GM18870 (cell line): ENCODE measurements at regions not wholly inside any gene's neighbourhood (a gene's known extent, or its start where the extent isn't known, plus 50 kb on each side); places are given as distances from the start of the nearest gene placed in this dataset.
"Not testable (repeated sequence)": the region's sequence is repeated elsewhere in the genome, so short reads cannot be mapped to it uniquely, and the experiment has no call there.

Experiments
- ATAC-seq: cut with Tn5 transposase; IDR thresholded peaks from one replicate; pipeline ENCODE4 v1.9.1; 2021; ENCODE audit warnings: moderate library complexity; ENCODE audit not compliant: unreplicated experiment

GRCh38 chr4:155592179-155592937, 74.3 kb upstream of the GUCY1A1 start:
- ATAC-seq, result no peak

GRCh38 chr4:155591738-155592143, 74.9 kb upstream of the GUCY1A1 start:
- ATAC-seq, result no peak

GRCh38 chr4:155590796-155591585, 75.7 kb upstream of the GUCY1A1 start:
- no peak for ATAC-seq

- no peak for ATAC-seq
These were observed 78.2 kb upstream of the GUCY1A1 start for GRCh38 chr4:155588437-155588836.

DNA sequence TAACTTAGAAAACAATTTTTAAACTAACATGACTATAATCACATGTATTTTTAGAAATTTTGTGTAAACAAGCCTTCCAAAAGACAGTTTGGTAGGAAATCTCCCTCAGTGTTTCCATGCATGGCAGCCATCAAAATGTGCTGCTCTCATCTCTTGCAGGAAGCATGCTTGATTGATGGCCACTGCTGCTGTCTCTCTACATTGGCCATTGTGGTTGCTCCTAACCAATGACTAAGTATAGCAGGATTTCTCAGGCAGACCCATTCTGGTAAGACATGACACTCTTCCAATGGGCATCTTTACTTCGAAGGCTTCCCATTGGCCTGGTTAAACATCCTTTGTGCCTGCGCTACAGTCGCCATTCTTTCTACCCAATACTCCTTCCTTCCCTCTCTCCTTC, 78.9 kb upstream of the GUCY1A1 start:
- no peak for ATAC-seq

DNA sequence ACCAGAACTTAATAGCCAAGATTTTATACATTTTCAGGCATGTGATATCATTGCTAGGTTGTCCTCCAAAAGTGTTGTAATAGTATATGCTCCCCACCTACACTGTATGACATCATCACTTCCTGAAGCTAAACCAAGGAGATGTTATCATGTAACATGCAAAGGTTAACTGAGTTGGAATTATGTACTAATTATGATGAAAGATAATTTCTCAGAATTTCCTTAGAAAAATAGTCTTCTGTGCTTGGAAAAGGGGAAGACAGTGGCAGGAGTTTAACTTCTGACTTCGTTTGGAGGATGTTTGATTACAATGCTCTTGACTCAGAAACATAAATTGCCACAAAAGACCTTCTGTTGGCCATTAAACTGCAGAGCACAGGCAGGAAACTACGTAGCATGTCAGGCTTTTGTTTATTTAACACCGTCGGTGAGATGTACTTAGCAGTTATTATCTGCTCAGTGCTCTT, 83.6 kb upstream of the GUCY1A1 start:
- no peak for ATAC-seq

DNA sequence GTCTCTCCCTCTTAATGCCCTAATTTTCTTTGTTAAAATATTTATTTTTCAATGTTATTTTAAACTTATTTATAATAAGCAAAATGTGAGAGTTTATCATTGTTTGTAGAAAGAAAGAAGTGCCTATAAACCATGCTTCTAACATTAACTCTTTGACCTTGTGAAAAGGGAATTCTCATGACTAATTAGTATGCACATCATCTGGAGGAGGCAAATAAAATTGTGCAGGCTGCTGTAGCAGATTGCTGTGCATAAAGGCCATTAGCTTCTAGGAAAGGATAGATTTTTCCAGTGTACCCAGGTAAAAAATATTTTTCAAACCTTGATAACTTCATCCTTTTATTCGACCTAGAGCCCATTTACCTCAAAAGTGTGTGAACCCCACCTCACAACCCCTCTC, 84.6 kb upstream of the GUCY1A1 start:
- no peak for ATAC-seq

GRCh38 chr4:155578726-155579370, 87.8 kb upstream of the GUCY1A1 start:
- no peak for ATAC-seq

DNA sequence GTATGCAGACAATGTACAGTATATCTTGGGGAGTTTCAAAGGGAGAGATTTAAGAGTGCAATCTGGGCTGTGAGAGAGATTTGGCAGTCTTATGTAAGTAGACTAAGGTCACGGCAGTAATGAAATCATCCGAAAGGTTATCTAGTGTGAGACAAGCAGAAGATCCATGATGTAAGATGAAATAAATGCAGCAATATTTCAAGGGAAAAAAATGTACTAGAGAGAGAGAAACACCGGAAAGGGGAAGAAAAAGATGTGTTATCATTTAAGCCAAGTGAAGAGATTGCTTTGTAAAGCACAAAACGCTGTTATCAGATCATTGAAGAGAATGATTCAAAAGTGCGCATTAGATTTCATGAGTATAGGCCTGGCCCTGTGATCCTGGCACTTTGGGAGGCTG, 88.4 kb upstream of the GUCY1A1 start:
- ATAC-seq, result no peak

DNA sequence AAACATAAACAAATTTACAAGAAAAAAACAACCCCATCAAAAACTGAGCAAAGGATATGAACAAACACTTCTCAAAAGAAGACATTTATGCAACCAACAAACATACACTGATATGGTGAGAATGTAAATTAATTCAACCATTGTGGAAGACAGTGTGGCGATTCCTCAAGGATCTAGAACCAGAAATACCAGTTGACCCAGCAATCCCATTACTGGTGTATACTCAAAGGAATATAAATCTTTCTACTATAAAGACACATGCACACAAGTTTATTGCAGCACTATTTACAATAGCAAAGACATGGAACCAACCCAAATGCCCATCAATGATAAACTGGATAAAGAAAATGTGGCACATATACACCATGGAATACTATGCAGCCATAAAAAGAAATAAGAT, 92.3 kb upstream of the GUCY1A1 start:
- not testable (repeated sequence) for ATAC-seq

DNA sequence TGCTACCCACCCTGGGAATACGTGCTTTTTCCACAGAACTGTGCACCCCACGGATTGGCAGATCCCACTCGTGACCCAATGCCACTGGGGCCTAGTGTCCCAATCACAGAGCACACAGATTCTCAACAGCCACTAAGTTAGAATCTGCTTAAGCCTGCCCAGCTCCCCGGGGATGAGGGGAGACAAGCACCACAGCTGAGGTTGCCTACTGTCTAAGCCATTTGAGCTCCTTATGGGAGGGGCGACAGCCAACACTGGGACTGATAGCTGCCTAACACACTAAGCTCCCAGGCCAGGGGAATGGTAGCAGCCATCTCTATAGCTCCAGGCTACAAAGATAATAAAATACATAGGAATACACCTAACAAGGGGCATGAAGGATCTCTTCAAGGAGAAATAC, 93.5 kb upstream of the GUCY1A1 start:
- no peak for ATAC-seq

GRCh38 chr4:155572106-155572703, 94.4 kb upstream of the GUCY1A1 start:
- no peak for ATAC-seq

GRCh38 chr4:155571184-155571944, 95.3 kb upstream of the GUCY1A1 start:
- no peak for ATAC-seq

DNA sequence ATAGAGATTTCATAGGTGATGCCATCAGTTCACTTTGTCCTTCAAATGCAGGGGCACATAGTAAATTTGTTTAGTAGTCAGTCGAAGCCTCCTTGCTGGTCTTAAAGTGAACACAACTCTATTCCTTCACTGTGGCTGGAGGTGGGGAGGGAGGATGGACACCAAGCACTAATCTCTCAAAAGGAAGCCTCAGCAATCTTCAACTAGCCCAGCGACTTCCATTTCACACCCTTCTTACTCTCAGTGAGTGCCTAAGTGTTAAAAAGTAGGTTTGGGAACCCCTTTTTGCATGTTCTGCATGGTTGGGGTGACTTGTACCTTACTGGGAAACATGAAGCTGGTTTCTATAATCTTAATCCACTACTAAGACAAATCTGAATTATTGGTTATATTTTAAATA, 96.0 kb upstream of the GUCY1A1 start:
- no peak for ATAC-seq

DNA sequence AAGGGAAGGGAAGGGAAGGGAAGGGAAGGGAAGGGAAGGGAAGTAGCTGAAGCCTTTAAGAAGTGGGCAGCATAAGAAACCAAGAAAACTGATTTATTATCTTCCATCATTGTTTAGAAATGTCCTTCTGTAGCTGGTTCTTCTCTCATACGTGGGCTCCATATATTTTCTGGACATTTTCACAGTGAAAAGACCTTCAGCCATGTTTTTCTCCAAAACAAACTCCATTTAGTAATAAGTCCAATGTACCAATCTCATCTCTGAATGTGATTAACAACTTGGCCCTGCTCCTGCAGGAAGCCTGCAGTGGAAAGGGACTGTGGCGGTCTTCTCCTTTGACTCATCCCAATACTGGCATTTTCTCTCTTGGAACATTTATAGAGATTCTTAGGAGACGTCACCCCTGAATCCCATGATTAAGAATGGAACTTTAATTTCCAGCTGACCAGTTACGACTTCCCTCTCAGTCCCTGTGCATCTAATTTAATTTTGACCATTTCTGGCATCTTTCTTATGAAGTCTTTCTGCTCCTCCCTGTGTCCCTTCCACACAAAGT, 96.6 kb upstream of the GUCY1A1 start:
- no peak for ATAC-seq

DNA sequence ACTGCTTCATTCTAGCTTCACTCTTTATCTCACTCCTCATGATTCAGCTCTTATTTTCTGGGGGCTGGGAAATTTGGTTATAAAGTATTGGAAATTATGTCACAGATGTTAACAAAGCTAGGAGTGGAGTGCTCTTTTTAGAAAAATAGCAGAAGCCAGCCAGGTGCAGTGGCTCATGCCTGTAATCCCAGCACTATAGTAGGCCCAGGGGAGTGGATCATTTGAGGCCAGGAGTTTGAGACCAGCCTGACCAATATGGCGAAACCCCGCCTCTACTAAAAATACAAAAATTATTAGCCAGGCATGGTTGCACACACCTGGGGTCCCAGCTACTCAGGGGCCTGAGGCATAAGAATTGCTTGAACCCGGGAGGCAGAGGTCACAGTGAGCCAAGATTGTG, 97.2 kb upstream of the GUCY1A1 start:
- ATAC-seq, result no peak

DNA sequence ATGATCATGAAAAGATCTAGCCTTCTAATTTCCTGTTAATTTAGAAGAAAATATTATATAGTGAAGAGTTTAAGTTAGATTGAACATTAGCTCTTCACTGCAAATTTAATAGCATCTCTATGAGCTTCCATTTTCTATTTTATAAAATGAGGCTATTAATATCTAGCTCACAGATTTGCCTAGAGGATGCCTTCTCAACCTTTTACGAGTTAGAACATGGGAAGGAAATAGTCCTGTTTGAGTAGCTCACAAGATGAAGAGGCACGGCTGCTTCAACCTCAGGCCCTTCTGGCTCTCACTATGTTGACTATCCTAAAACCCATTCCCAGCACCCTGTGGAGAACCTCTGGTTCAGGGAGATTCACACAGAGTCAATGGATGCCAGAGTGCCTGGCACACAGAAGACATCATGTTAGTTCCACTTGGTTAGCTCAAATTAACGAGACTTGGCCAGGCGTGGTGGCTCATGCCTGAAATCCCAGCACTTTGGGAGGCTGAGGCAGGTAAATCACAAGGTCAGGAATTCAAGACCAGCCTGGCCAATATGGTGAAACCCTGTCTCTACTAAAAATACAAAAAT, 97.9 kb upstream of the GUCY1A1 start:
- ATAC-seq, result no peak

DNA sequence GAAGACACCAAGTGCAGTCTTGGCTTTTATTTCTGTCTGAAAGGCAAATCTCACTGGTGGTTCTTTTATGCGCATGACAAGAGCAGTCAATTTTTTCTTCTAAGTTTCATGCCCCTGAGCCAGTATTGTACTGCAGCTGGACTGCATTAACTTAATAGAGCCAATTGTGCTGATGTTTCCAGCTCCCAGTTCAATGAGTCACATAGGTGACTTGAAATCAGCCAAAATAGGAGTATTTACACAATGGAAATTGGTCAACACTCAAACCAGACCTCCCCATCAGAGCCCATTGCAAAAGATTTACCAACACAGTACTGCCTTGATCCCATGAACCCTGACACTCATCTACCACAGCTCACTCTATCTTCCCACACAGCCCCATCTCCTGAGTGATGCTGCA, 100.3 kb upstream of the GUCY1A1 start:
- no peak for ATAC-seq

GRCh38 chr4:155565776-155566175, 100.9 kb upstream of the GUCY1A1 start:
- ATAC-seq, result no peak

GRCh38 chr4:155565330-155565729, 101.3 kb upstream of the GUCY1A1 start:
- no peak for ATAC-seq
